IPS DF 6.9 (cell line): ENCODE measurements at regions not wholly inside any gene's neighbourhood (a gene's known extent, or its start where the extent isn't known, plus 50 kb on each side); places are given as distances from the start of the nearest gene placed in this dataset.

ENCODE experiments used
- DNase-seq: peaks from one replicate; pipeline ENCODE4 v3.0.0-alpha.2; 2013; ENCODE audit warnings: low read depth, low spot score
- H3K27ac ChIP-seq: one replicate; pipeline ENCODE4 v1.5.1; 2013; ENCODE audit warnings: low read length, control low read depth
- H3K27me3 ChIP-seq: 2 replicates; pipeline ENCODE4 v1.6.1; 2013; ENCODE audit warnings: mild to moderate bottlenecking, low read length; ENCODE audit not compliant: control insufficient read depth, insufficient read depth
- H3K36me3 ChIP-seq: 2 replicates; pipeline ENCODE4 v1.6.1; 2013; ENCODE audit warnings: low read length; ENCODE audit not compliant: control insufficient read depth, insufficient read depth
- H3K4me1 ChIP-seq: 2 replicates; pipeline ENCODE4 v1.6.1; 2013; ENCODE audit warnings: low read length; ENCODE audit not compliant: control insufficient read depth, insufficient read depth
- H3K4me3 ChIP-seq: 2 replicates; pipeline ENCODE4 v1.5.1; 2013; ENCODE audit warnings: mild to moderate bottlenecking, low read length
- H3K9me3 ChIP-seq: 2 replicates; pipeline ENCODE4 v1.6.1; 2013; ENCODE audit warnings: low read length, inconsistent platforms; ENCODE audit not compliant: control insufficient read depth, insufficient read depth
- WGBS: extraction: QIAGEN DNeasy Blood & Tissue Kit; methylation state at CpG from one replicate; pipeline ENCODE4 v1.1.7; 2013; ENCODE audit warnings: mixed read lengths, missing lambda C conversion rate; ENCODE audit not compliant: insufficient read length, insufficient coverage; 5-methylcytosine and 5-hydroxymethylcytosine counted together

DNA sequence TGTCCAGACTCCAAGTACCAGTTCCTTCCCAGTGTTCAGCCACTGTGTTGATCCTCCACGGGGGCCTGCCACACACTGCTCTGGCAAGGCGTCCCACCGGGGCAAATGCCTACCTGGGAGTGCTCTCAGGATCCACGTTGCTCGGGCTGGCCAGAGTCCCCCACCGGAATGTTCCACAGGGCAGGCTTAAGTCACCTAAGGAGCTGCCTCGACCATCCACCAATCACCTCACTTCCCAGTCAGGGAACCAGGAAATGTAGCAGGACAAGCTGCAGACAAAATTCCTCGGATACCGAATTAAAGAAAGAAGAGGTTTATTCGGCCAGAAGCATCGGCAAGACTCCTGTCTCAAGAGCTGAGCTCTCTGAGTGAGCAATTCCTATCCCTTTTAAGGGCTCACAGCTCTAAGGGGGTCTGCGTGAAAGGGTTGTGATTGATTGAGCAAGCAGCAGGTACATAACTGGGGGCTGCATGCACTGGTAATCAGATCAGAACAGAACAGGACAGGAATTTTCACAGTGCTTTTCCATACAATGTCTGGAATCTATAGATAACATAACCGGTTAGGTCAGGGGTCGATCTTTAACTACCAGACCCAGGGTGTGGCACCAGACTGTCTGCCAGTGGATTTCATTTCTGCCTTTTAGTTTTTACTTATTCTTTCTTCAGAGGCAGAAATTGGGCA, 56.9 kb upstream of the EDNRB start:
- no peaks in the 10 kb centered on the region for H3K4me1 ChIP-seq
- no peaks in the 10 kb centered on the region for H3K36me3 ChIP-seq
- H3K27ac ChIP-seq: no peak overlapping the region
- no peak overlapping the region for H3K4me3 ChIP-seq
- no peak for DNase-seq
- no peaks in the 10 kb centered on the region for H3K9me3 ChIP-seq
- no CpG with 5 or more reads among the region's 14 CpGs for WGBS
- no peaks in the 10 kb centered on the region for H3K27me3 ChIP-seq

DNA sequence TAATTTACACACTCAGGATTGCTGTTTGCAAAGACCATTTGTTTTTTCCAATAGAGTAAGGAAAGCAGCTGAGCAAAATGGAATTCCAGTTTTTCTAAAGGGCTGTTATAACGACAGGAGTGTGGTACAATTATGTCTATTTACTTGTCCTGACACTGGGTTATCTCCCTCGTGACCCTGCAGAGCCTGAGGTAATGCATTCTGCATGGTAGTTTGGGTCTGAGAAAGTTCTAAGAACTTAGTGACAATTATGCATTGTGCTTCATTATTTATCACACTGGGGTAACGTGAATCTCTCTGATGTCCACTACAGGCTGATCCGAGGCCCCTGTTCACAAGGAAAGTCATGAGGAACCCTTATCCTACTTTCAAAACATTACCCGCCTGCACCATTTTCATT, 50.7 kb upstream of the EDNRB start:
- no peak for DNase-seq
- no peaks in the 10 kb centered on the region for H3K27me3 ChIP-seq
- H3K27ac ChIP-seq: no peak overlapping the region
- no peaks in the 10 kb centered on the region for H3K36me3 ChIP-seq
- H3K9me3 ChIP-seq: no peaks in the 10 kb centered on the region
- no CpG with 5 or more reads among the region's 5 CpGs for WGBS
- H3K4me1 ChIP-seq: no peaks in the 10 kb centered on the region
- no peak overlapping the region for H3K4me3 ChIP-seq
